PC-9 (cell line): ENCODE measurements at regions not wholly inside any gene's neighbourhood (a gene's known extent, or its start where the extent isn't known, plus 50 kb on each side); places are given as distances from the start of the nearest gene placed in this dataset.

ENCODE experiments used
- EZH2 ChIP-seq: fragments of 200-600 bp; sonication (generic); IDR thresholded peaks from 2 replicates; pipeline ENCODE4 v1.8.0; 2017; ENCODE audit warnings: antibody characterized with exemption, low read depth
- TF ChIP-seq, protein P1 (sequence below): fragments of 200-600 bp; sonication (generic); conservative IDR thresholded peaks from 2 replicates; pipeline ENCODE4 v1.6.1; 2017; ENCODE audit warnings: mixed run types, antibody characterized with exemption, mild to moderate bottlenecking, moderate library complexity

DNA sequence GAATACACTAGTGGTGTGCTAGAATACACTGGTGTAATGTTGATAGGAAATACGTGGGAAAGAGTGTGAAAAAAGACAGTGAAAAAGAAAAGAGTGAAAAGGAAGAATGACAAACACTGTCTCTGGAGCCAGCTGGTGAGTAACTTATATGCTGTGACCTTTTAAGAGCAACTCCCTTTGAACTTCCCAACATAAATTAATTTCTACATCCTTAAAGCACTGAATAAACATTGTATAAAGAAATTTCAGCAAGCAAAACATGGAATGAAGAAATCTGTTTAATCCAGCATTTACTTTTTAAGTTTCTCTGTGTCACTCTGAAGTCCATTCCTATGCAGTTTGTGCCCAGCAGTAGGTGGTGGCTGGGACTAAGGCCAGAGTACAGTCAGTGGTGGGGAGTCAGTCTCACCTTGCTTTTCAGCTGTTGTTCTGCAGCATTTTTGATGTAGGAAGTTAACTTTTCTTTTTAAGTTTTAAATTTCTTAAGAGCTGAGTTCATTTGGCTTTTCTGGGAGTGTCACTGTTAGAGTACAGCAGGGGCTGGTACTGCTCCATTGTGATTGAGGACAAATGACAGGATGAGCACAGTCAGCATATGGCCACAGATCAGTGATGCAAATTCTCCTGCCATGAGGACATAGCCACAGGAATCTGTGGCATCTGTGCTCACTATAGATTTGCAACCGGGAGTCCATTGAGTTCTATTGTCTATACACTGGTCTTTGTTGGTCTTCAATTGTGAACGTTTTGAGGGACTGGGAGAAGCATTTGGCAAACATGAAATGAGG, 321.8 kb downstream of the ZNF248 start:
- TF ChIP-seq, protein P1, sequence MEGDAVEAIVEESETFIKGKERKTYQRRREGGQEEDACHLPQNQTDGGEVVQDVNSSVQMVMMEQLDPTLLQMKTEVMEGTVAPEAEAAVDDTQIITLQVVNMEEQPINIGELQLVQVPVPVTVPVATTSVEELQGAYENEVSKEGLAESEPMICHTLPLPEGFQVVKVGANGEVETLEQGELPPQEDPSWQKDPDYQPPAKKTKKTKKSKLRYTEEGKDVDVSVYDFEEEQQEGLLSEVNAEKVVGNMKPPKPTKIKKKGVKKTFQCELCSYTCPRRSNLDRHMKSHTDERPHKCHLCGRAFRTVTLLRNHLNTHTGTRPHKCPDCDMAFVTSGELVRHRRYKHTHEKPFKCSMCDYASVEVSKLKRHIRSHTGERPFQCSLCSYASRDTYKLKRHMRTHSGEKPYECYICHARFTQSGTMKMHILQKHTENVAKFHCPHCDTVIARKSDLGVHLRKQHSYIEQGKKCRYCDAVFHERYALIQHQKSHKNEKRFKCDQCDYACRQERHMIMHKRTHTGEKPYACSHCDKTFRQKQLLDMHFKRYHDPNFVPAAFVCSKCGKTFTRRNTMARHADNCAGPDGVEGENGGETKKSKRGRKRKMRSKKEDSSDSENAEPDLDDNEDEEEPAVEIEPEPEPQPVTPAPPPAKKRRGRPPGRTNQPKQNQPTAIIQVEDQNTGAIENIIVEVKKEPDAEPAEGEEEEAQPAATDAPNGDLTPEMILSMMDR = no peak
- TF ChIP-seq EZH2 = no peak
